ENCODE measurements at regions not wholly inside any gene's neighbourhood (a gene's known extent, or its start where the extent isn't known, plus 50 kb on each side); places are given as distances from the start of the nearest gene placed in this dataset.

DNA sequence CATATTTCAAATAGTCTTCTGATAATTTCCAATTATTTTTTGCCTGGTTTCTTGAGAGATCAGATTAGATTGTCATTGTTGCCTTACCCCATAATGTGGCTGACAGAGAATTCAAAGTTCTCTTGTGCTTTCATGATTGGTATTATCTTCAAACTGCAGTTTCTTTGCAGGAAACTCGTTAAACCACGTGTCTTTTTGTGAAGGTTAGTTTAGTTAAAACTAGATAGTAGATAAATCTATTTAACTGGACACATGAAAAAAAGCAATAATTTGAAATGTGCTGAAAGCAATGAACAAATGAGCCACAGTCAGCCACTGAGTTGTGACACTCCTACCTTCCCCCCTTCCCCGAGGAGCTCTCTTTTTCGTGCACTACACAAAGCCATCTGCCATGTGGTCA, 327.5 kb upstream of the UMPS start:
- TF ChIP-seq, protein P1, sequence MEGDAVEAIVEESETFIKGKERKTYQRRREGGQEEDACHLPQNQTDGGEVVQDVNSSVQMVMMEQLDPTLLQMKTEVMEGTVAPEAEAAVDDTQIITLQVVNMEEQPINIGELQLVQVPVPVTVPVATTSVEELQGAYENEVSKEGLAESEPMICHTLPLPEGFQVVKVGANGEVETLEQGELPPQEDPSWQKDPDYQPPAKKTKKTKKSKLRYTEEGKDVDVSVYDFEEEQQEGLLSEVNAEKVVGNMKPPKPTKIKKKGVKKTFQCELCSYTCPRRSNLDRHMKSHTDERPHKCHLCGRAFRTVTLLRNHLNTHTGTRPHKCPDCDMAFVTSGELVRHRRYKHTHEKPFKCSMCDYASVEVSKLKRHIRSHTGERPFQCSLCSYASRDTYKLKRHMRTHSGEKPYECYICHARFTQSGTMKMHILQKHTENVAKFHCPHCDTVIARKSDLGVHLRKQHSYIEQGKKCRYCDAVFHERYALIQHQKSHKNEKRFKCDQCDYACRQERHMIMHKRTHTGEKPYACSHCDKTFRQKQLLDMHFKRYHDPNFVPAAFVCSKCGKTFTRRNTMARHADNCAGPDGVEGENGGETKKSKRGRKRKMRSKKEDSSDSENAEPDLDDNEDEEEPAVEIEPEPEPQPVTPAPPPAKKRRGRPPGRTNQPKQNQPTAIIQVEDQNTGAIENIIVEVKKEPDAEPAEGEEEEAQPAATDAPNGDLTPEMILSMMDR (CRISPR knock-in tag; IDR thresholded peaks at IDR 0.05), result no peak
- TF ChIP-seq ZSCAN31 (CRISPR knock-in tag; IDR thresholded peaks at IDR 0.05; ENCODE audit: low read depth) (no peak), TCF12 (IDR thresholded peaks at IDR 0.05) (no peak), TCF12 (CRISPR knock-in tag; IDR thresholded peaks at IDR 0.05) (no peak), GLI4 (CRISPR knock-in tag; IDR thresholded peaks at IDR 0.05; ENCODE audit: borderline replicate concordance) (no peak), NR2C2 (CRISPR knock-in tag; IDR thresholded peaks at IDR 0.05; ENCODE audit: borderline replicate concordance) (no peak), AHR (CRISPR knock-in tag; IDR thresholded peaks at IDR 0.05) (no peak), SRSF4 (IDR thresholded peaks at IDR 0.05; ENCODE audit: low read depth, low read length, poor library complexity, severe bottlenecking) (no peak), ETV5 (CRISPR knock-in tag; IDR thresholded peaks at IDR 0.05; ENCODE audit: borderline replicate concordance) (no peak), MAZ (IDR thresholded peaks at IDR 0.05; ENCODE audit: borderline replicate concordance, low read depth, low read length) (no peak), MAZ (CRISPR knock-in tag; IDR thresholded peaks at IDR 0.05; ENCODE audit: low read depth) (no peak), ARHGAP35 (CRISPR knock-in tag; IDR thresholded peaks at IDR 0.05; ENCODE audit: borderline replicate concordance) (no peak)

All from HepG2 (cell line).